ENCODE measurements at regions not wholly inside any gene's neighbourhood (a gene's known extent, or its start where the extent isn't known, plus 50 kb on each side); places are given as distances from the start of the nearest gene placed in this dataset.

- DNase-seq (ENCODE audit: low read depth) = no peak
- no peak overlapping the region for H3K4me3 ChIP-seq (ENCODE audit: low read depth, low read length)
- no peak for TF ChIP-seq CTCF (conservative IDR thresholded peaks at IDR 0.05; ENCODE audit: low read depth, low read length)
Observed at GRCh38 chr5:8360012-8360411, 491.1 kb downstream of the MTRR start.

GRCh38 chr5:8362495-8362894 is 493.5 kb downstream of the MTRR start:
- H3K4me3 ChIP-seq (ENCODE audit: low read depth, low read length) = no peak overlapping the region
- no peak for DNase-seq (ENCODE audit: low read depth)
- no peak for TF ChIP-seq CTCF (conservative IDR thresholded peaks at IDR 0.05; ENCODE audit: low read depth, low read length)

GRCh38 chr5:8363138-8363537 is 494.2 kb downstream of the MTRR start:
- peak; percentile 5 for DNase-seq (ENCODE audit: low read depth)
- no peak for TF ChIP-seq CTCF (conservative IDR thresholded peaks at IDR 0.05; ENCODE audit: low read depth, low read length)
- no peak overlapping the region for H3K4me3 ChIP-seq (ENCODE audit: low read depth, low read length)

- no peak for DNase-seq (ENCODE audit: low read depth)
- TF ChIP-seq CTCF (conservative IDR thresholded peaks at IDR 0.05; ENCODE audit: low read depth, low read length) = no peak
- H3K4me3 ChIP-seq (ENCODE audit: low read depth, low read length) = no peak overlapping the region
Observed at GRCh38 chr5:8366266-8366665, 497.3 kb downstream of the MTRR start.

- no peak for TF ChIP-seq CTCF (conservative IDR thresholded peaks at IDR 0.05; ENCODE audit: low read depth, low read length)
- no peak for DNase-seq (ENCODE audit: low read depth)
- H3K4me3 ChIP-seq (ENCODE audit: low read depth, low read length) = no peak overlapping the region
Observed at GRCh38 chr5:8376478-8376877, 507.5 kb downstream of the MTRR start.

- H3K4me3 ChIP-seq (ENCODE audit: low read depth, low read length) = no peak overlapping the region
- DNase-seq (ENCODE audit: low read depth) = no peak
- TF ChIP-seq CTCF (conservative IDR thresholded peaks at IDR 0.05; ENCODE audit: low read depth, low read length) = no peak
Observed at GRCh38 chr5:8381972-8382371, 513.0 kb downstream of the MTRR start.

- no peak for DNase-seq (ENCODE audit: low read depth)
- H3K4me3 ChIP-seq (ENCODE audit: low read depth, low read length) = no peak overlapping the region
- TF ChIP-seq CTCF (conservative IDR thresholded peaks at IDR 0.05; ENCODE audit: low read depth, low read length) = no peak
Observed at GRCh38 chr5:8382456-8382855, 513.5 kb downstream of the MTRR start.

Data from choroid plexus epithelial cell (primary cell).